Suprapubic skin (tissue), 4 donors: ENCODE measurements at regions not wholly inside any gene's neighbourhood (a gene's known extent, or its start where the extent isn't known, plus 50 kb on each side); places are given as distances from the start of the nearest gene placed in this dataset.

Experiments
- DNase-seq, 2 donors: peaks; one replicate each; pipeline ENCODE4 v3.0.0-alpha.2; 2019; ENCODE audit warnings: low spot score in 2 of 2
- H3K27ac ChIP-seq: fragments of 200-600 bp; sonication (generic); one replicate; pipeline ENCODE4 v1.5.1; 2019
- H3K27me3 ChIP-seq: fragments of 200-600 bp; sonication (generic); one replicate; pipeline ENCODE4 v1.5.1; 2019
- H3K36me3 ChIP-seq: fragments of 200-600 bp; sonication (generic); one replicate; pipeline ENCODE4 v1.5.1; 2019
- H3K4me1 ChIP-seq: fragments of 200-600 bp; sonication (generic); one replicate; pipeline ENCODE4 v1.5.1; 2019
- H3K4me3 ChIP-seq: fragments of 200-600 bp; sonication (generic); one replicate; pipeline ENCODE4 v1.5.1; 2019; ENCODE audit warnings: mild to moderate bottlenecking
- H3K9me3 ChIP-seq: fragments of 200-600 bp; sonication (generic); one replicate; pipeline ENCODE4 v1.5.1; 2019
- CTCF ChIP-seq, 2 donors: fragments of 200-600 bp in 1 of 2; fragments of 450-650 bp in 1 of 2; sonication (generic) in 1 of 2; IDR thresholded peaks; one replicate each; pipeline ENCODE4 v1.5.1; 2016 to 2019; ENCODE audit warnings: antibody characterized with exemption in 2 of 2, mild to moderate bottlenecking in 1 of 2, moderate library complexity in 1 of 2
- EP300 ChIP-seq: sonication (generic); formaldehyde crosslinking; IDR thresholded peaks from one replicate; pipeline ENCODE4 v1.6.1; 2017; ENCODE audit warnings: antibody characterized with exemption
- POLR2A ChIP-seq, 2 donors: fragments of 450-650 bp; IDR thresholded peaks; one replicate each; pipeline ENCODE4 v1.6.1; 2017; ENCODE audit warnings: antibody characterized with exemption in 2 of 2, mild to moderate bottlenecking in 2 of 2, moderate library complexity in 2 of 2
- POLR2AphosphoS5 ChIP-seq, 3 donors: sonication (generic); formaldehyde crosslinking; IDR thresholded peaks; one replicate each; pipeline ENCODE4 v1.6.1; 2017; ENCODE audit warnings: antibody characterized with exemption in 3 of 3
- WGBS: methylation state at CpG from one replicate; pipeline ENCODE4 v1.1.5; 2018; 5-methylcytosine and 5-hydroxymethylcytosine counted together

GRCh38 chr15:62793752-62794144 lies 248.8 kb upstream of the TPM1 start:
- H3K36me3 ChIP-seq: peaks cover 15% of the 10 kb centered on the region
- no peaks in the 10 kb centered on the region for H3K9me3 ChIP-seq
- no peak for DNase-seq
- no peak overlapping the region for H3K27ac ChIP-seq
- no peak for TF ChIP-seq POLR2AphosphoS5 (IDR thresholded peaks at IDR 0.05)
- TF ChIP-seq POLR2A (IDR thresholded peaks at IDR 0.05): no peak
- TF ChIP-seq EP300: no peak
- no peak for TF ChIP-seq CTCF (IDR thresholded peaks at IDR 0.05)
- H3K27me3 ChIP-seq: no peaks in the 10 kb centered on the region
- H3K4me3 ChIP-seq: no peak overlapping the region
- H3K4me1 ChIP-seq: no peaks in the 10 kb centered on the region
- WGBS: 70% methylated on average over 5 of the region's 5 CpGs

- peaks cover 23% of the 10 kb centered on the region for H3K36me3 ChIP-seq
- H3K27me3 ChIP-seq: no peaks in the 10 kb centered on the region
- no peak for DNase-seq
- no peak overlapping the region for H3K27ac ChIP-seq
- no peak overlapping the region for H3K4me3 ChIP-seq
- no peak for TF ChIP-seq POLR2AphosphoS5 (IDR thresholded peaks at IDR 0.05)
- no peak for TF ChIP-seq EP300
- no peak for TF ChIP-seq CTCF (IDR thresholded peaks at IDR 0.05)
- no peak for TF ChIP-seq POLR2A (IDR thresholded peaks at IDR 0.05)
- no peaks in the 10 kb centered on the region for H3K4me1 ChIP-seq
- H3K9me3 ChIP-seq: no peaks in the 10 kb centered on the region
- 76% methylated on average over 13 of the region's 13 CpGs for WGBS
Measured at GRCh38 chr15:62795171-62795570, 247.4 kb upstream of the TPM1 start.

GRCh38 chr15:62795700-62796695 lies 246.5 kb upstream of the TPM1 start:
- no peak overlapping the region for H3K4me3 ChIP-seq
- 96% methylated on average over 20 of the region's 20 CpGs for WGBS
- peaks cover 27% of the 10 kb centered on the region for H3K36me3 ChIP-seq
- H3K27ac ChIP-seq: no peak overlapping the region
- no peak for DNase-seq
- H3K27me3 ChIP-seq: no peaks in the 10 kb centered on the region
- no peaks in the 10 kb centered on the region for H3K4me1 ChIP-seq
- TF ChIP-seq CTCF (IDR thresholded peaks at IDR 0.05) (no peak), POLR2A (IDR thresholded peaks at IDR 0.05) (no peak), POLR2AphosphoS5 (IDR thresholded peaks at IDR 0.05) (no peak), EP300 (no peak)
- no peaks in the 10 kb centered on the region for H3K9me3 ChIP-seq

- H3K27ac ChIP-seq: no peak overlapping the region
- DNase-seq: no peak
- H3K4me3 ChIP-seq: no peak overlapping the region
- no peaks in the 10 kb centered on the region for H3K9me3 ChIP-seq
- 96% methylated on average over 15 of the region's 15 CpGs for WGBS
- no peaks in the 10 kb centered on the region for H3K4me1 ChIP-seq
- TF ChIP-seq CTCF (IDR thresholded peaks at IDR 0.05) (no peak), POLR2AphosphoS5 (IDR thresholded peaks at IDR 0.05) (no peak), EP300 (no peak), POLR2A (IDR thresholded peaks at IDR 0.05) (no peak)
- H3K27me3 ChIP-seq: no peaks in the 10 kb centered on the region
- H3K36me3 ChIP-seq: peaks cover 27% of the 10 kb centered on the region
Measured at GRCh38 chr15:62797171-62797570, 245.4 kb upstream of the TPM1 start.

GRCh38 chr15:62798536-62798935 lies 244.0 kb upstream of the TPM1 start:
- no peak overlapping the region for H3K27ac ChIP-seq
- no peak for DNase-seq
- H3K4me1 ChIP-seq: no peaks in the 10 kb centered on the region
- TF ChIP-seq POLR2AphosphoS5 (IDR thresholded peaks at IDR 0.05): no peak
- no peak for TF ChIP-seq POLR2A (IDR thresholded peaks at IDR 0.05)
- TF ChIP-seq CTCF (IDR thresholded peaks at IDR 0.05): no peak
- no peaks in the 10 kb centered on the region for H3K9me3 ChIP-seq
- H3K4me3 ChIP-seq: no peak overlapping the region
- 90% methylated on average over 5 of the region's 5 CpGs for WGBS
- H3K36me3 ChIP-seq: peaks cover 27% of the 10 kb centered on the region
- no peaks in the 10 kb centered on the region for H3K27me3 ChIP-seq
